Thyroid gland (tissue), 4 donors: ENCODE measurements at regions not wholly inside any gene's neighbourhood (a gene's known extent, or its start where the extent isn't known, plus 50 kb on each side); places are given as distances from the start of the nearest gene placed in this dataset.
"Not testable (repeated sequence)": the region's sequence is repeated elsewhere in the genome, so short reads cannot be mapped to it uniquely, and the experiment has no call there.

Source experiments
- POLR2A ChIP-seq, 2 donors: fragments of 450-650 bp; IDR thresholded peaks; one replicate each; pipeline ENCODE4 v1.6.1; 2017; ENCODE audit warnings: antibody characterized with exemption in 2 of 2, mild to moderate bottlenecking in 2 of 2, moderate library complexity in 1 of 2
- TF ChIP-seq, protein P1 (sequence below), 6 experiments: fragments of 200-600 bp in 3 of 6; fragments of 450-650 bp in 3 of 6; sonication (generic) in 3 of 6; IDR thresholded peaks; one replicate each; pipeline ENCODE4 v1.5.1; 2016 to 2019; ENCODE audit warnings: antibody characterized with exemption in 6 of 6, mild to moderate bottlenecking in 2 of 6, inconsistent platforms in 1 of 6, moderate library complexity in 1 of 6

DNA sequence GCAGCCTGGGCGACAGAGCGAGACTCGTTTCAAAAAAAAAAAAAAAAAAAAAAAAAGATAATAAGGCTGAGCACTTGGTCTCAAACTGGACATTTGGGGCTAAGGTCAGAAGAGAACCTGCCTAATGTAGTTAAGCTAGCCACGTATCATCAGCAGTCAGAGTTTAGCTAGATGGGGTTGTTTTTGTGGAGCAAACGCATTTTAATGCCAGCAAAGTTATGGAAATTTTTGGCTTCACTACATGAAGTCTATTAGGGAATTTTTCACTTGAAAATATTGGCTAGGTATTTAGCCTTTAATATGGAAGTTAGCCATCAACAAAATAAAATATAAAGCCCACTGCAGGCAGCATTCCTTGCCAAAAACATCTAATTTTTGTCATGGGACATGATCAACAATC lies 902.9 kb upstream of the CDH18 start:
- TF ChIP-seq, protein P1, sequence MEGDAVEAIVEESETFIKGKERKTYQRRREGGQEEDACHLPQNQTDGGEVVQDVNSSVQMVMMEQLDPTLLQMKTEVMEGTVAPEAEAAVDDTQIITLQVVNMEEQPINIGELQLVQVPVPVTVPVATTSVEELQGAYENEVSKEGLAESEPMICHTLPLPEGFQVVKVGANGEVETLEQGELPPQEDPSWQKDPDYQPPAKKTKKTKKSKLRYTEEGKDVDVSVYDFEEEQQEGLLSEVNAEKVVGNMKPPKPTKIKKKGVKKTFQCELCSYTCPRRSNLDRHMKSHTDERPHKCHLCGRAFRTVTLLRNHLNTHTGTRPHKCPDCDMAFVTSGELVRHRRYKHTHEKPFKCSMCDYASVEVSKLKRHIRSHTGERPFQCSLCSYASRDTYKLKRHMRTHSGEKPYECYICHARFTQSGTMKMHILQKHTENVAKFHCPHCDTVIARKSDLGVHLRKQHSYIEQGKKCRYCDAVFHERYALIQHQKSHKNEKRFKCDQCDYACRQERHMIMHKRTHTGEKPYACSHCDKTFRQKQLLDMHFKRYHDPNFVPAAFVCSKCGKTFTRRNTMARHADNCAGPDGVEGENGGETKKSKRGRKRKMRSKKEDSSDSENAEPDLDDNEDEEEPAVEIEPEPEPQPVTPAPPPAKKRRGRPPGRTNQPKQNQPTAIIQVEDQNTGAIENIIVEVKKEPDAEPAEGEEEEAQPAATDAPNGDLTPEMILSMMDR (IDR thresholded peaks at IDR 0.05), result not testable (repeated sequence)
- TF ChIP-seq POLR2A (IDR thresholded peaks at IDR 0.05), result not testable (repeated sequence)
